ENCODE measurements at regions not wholly inside any gene's neighbourhood (a gene's known extent, or its start where the extent isn't known, plus 50 kb on each side); places are given as distances from the start of the nearest gene placed in this dataset.

- no peak for TF ChIP-seq POLR2AphosphoS5 (IDR thresholded peaks at IDR 0.05)
- no peak for TF ChIP-seq CTCF (IDR thresholded peaks at IDR 0.05 in 8 of 11, conservative IDR thresholded peaks at IDR 0.05 in 3 of 11)
Measured at GRCh38 chr10:108238261-108238660, 1073.8 kb upstream of the SORCS1 start.

Measured in spleen (tissue), 7 donors.